Ascending aorta (tissue), 2 donors: ENCODE measurements at regions not wholly inside any gene's neighbourhood (a gene's known extent, or its start where the extent isn't known, plus 50 kb on each side); places are given as distances from the start of the nearest gene placed in this dataset.

Experiments
- DNase-seq, 2 donors: peaks; one replicate each; pipeline ENCODE4 v3.0.0-alpha.2; 2019; ENCODE audit warnings: low spot score in 2 of 2
- H3K27ac ChIP-seq, 2 donors: fragments of 200-600 bp; sonication (generic); one replicate each; pipeline ENCODE4 v1.5.1; 2016 to 2017; ENCODE audit warnings: mild to moderate bottlenecking in 1 of 2
- H3K27me3 ChIP-seq: fragments of 200-600 bp; sonication (generic); one replicate; pipeline ENCODE4 v1.5.1; 2017
- H3K36me3 ChIP-seq, 2 donors: fragments of 200-600 bp; sonication (generic); one replicate each; pipeline ENCODE4 v1.5.1; 2016
- H3K4me1 ChIP-seq, 2 donors: fragments of 200-600 bp; sonication (generic); one replicate each; pipeline ENCODE4 v1.5.1; 2016 to 2017; ENCODE audit warnings: mild to moderate bottlenecking in 1 of 2
- H3K4me3 ChIP-seq, 2 donors: fragments of 200-600 bp; sonication (generic); one replicate each; pipeline ENCODE4 v1.5.1; 2016 to 2017; ENCODE audit warnings: mild to moderate bottlenecking in 1 of 2
- H3K9me3 ChIP-seq, 2 donors: fragments of 200-600 bp; sonication (generic); one replicate each; pipeline ENCODE4 v1.5.1; 2016
- CTCF ChIP-seq, 3 experiments: fragments of 200-600 bp in 2 of 3; fragments of 450-650 bp in 1 of 3; sonication (generic) in 2 of 3; IDR thresholded peaks; one replicate each; pipeline ENCODE4 v1.5.1; 2016 to 2019; ENCODE audit warnings: antibody characterized with exemption in 3 of 3, mild to moderate bottlenecking in 1 of 3, moderate library complexity in 1 of 3
- intact Hi-C: fragments of 100-400 bp; cut with DNase I; formaldehyde crosslinking; loops from one replicate; pipeline ENCODE4 v1.15.1; 2023

GRCh38 chr2:67337903-67338302 is 59.2 kb upstream of the ETAA1 start:
- Histone ChIP-seq H3K36me3 (no peaks in the 10 kb centered on the region), H3K27me3 (no peaks in the 10 kb centered on the region), H3K9me3 (no peaks in the 10 kb centered on the region), H3K27ac (no peak overlapping the region), H3K4me3 (no peak overlapping the region), H3K4me1 (no peaks in the 10 kb centered on the region)
- no peak for TF ChIP-seq CTCF (IDR thresholded peaks at IDR 0.05)
- DNase-seq, result no peak
- intact Hi-C loops, result no loop called here

DNA sequence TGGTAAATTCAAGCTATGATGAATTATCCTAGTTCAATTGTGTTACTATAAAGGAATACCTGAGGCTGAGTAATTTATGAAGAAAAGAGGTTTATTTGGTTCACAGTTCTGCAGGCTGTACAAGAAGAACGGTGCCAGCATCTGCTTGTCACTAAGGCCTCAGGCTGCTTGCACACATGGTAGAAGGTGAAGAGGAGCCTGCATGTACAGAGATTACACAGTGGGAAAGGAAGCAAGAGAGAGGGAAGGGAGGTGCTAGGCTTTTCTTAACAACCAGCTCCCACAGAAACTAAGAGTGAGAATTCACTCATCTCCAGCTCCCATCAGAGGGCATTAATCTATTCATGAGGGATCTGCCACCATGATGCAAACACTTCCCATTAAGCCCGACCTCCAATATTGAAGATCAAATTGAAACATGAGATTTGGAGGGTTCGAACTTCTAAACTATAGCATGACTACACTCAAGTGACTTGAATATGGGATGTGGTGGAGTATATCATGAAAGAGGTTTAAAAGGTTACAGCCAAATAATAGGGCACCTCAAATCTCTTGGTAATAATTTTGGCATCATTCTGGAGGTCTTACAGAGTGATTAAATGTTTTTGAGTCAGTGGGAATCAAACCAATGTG is 58.4 kb upstream of the ETAA1 start:
- DNase-seq, result no peak
- TF ChIP-seq CTCF (IDR thresholded peaks at IDR 0.05), result no peak
- intact Hi-C loops, result no loop called here
- Histone ChIP-seq H3K4me3 (no peak overlapping the region), H3K36me3 (no peaks in the 10 kb centered on the region), H3K9me3 (no peaks in the 10 kb centered on the region), H3K4me1 (no peaks in the 10 kb centered on the region), H3K27me3 (no peaks in the 10 kb centered on the region), H3K27ac (no peak overlapping the region)

GRCh38 chr2:67339234-67339885 is 57.8 kb upstream of the ETAA1 start:
- Histone ChIP-seq H3K4me3 (no peak overlapping the region), H3K27me3 (no peaks in the 10 kb centered on the region), H3K9me3 (no peaks in the 10 kb centered on the region), H3K4me1 (no peaks in the 10 kb centered on the region), H3K27ac (no peak overlapping the region), H3K36me3 (no peaks in the 10 kb centered on the region)
- TF ChIP-seq CTCF (IDR thresholded peaks at IDR 0.05), result no peak
- intact Hi-C loops, result no loop called here
- DNase-seq, result no peak

DNA sequence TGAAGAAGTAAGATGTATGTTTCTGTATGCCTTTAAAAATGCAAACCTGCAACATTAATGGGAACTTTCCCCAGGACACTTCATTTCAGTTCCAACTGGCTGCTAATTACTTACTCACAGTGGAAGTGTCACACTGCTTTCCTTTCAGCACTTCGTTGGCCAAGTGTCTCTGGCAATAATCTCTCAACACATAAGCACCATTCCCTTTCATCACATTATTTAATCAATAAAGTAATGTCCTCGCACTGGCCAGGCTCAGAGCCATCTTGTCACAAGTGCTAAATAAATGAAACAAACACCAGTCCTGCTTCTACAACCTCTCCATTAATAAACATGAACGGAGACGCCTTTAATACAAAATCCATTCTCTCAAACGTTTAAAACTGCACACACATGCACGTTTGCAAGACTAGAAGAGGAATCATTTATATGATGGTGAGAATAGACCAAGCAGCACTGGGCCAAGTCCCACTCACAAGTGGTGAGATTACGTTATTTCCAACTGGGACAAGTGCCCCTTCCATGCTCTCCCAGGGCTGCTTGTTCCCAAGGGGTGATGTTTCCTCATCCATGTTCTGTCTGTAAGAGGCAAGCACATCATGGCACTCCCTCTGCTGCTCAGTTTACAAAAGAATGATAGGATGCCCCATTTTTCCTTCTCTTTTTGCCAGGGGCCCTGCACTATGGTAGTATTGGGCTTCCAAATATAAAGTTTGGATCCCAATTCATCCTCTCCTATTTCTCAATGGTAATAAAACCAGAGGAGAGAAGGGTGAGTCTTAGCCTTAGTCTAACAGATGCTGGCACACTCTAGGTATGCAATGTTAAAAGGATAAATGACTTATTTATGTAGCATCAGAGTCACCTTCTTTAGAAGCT is 56.8 kb upstream of the ETAA1 start:
- no peak for DNase-seq
- no peaks in the 10 kb centered on the region for H3K27me3 ChIP-seq
- no peaks in the 10 kb centered on the region for H3K4me1 ChIP-seq
- intact Hi-C loops, result no loop called here
- no peaks in the 10 kb centered on the region for H3K36me3 ChIP-seq
- no peak overlapping the region for H3K4me3 ChIP-seq
- TF ChIP-seq CTCF (IDR thresholded peaks at IDR 0.05), result no peak
- no peak overlapping the region for H3K27ac ChIP-seq
- no peaks in the 10 kb centered on the region for H3K9me3 ChIP-seq

- intact Hi-C loops, result no loop called here
- Histone ChIP-seq H3K9me3 (no peaks in the 10 kb centered on the region), H3K27me3 (no peaks in the 10 kb centered on the region), H3K4me3 (no peak overlapping the region), H3K36me3 (no peaks in the 10 kb centered on the region), H3K27ac (no peak overlapping the region), H3K4me1 (no peaks in the 10 kb centered on the region)
- DNase-seq, result no peak
- no peak for TF ChIP-seq CTCF (IDR thresholded peaks at IDR 0.05)
These were observed 56.2 kb upstream of the ETAA1 start for GRCh38 chr2:67341012-67341318.
